HEK293 (cell line): ENCODE measurements at regions not wholly inside any gene's neighbourhood (a gene's known extent, or its start where the extent isn't known, plus 50 kb on each side); places are given as distances from the start of the nearest gene placed in this dataset.

Experiments used
- CTCF ChIA-PET: fragments of 350-600 bp; formaldehyde crosslinking; extraction: SDS; loops from one replicate; lab custom pipeline; 2021; ENCODE audit warnings: antibody characterized with exemption; lab: Yijun Ruan, JAX
- POLR2A ChIA-PET: fragments of 300-600 bp; formaldehyde crosslinking; extraction: SDS; loops from one replicate; lab custom pipeline; 2020; ENCODE audit warnings: antibody characterized with exemption, inconsistent platforms; lab: Yijun Ruan, JAX
- H3K27ac ChIP-seq: fragments of 200-500 bp; sonication (Bioruptor generic); 2 replicates; pipeline ENCODE4 v1.5.1; 2014; ENCODE audit warnings: low read depth, low read length, control low read depth, inconsistent platforms; ENCODE audit errors: extremely low read depth
- H3K36me3 ChIP-seq, 2 experiments: fragments of 200-500 bp in 1 of 2; sonication (Bioruptor generic) in 1 of 2; 1 replicate in 1 of 2; 2 replicates in 1 of 2; pipeline ENCODE4 v1.5.1; 2014 to 2017; ENCODE audit warnings: inconsistent platforms in 2 of 2, low read length in 2 of 2; ENCODE audit not compliant: control insufficient read depth in 2 of 2, insufficient read depth in 1 of 2
- H3K4me1 ChIP-seq: fragments of 200-500 bp; sonication (Bioruptor generic); 2 replicates; pipeline ENCODE4 v1.5.1; 2014; ENCODE audit warnings: mild to moderate bottlenecking, low read length, inconsistent platforms; ENCODE audit not compliant: control insufficient read depth, insufficient read depth
- H3K4me3 ChIP-seq: 2 replicates; pipeline ENCODE4 v1.5.1; 2011; ENCODE audit warnings: low read depth, mild to moderate bottlenecking, control low read depth, low read length, moderate library complexity
- H3K9me3 ChIP-seq: fragments of 200-500 bp; sonication (Bioruptor generic); 2 replicates; pipeline ENCODE4 v1.5.1; 2014; ENCODE audit warnings: low read depth, low read length, inconsistent platforms; ENCODE audit not compliant: control insufficient read depth, insufficient read depth
- GLI4 ChIP-seq: fragments of 450-650 bp; formaldehyde crosslinking; IDR thresholded peaks from 2 replicates; pipeline ENCODE4 v1.5.1; 2016; ENCODE audit warnings: missing biosample characterization, missing genetic modification characterization
- HIC1 ChIP-seq: fragments of 450-650 bp; formaldehyde crosslinking; IDR thresholded peaks from 2 replicates; pipeline ENCODE4 v1.5.1; 2016; ENCODE audit warnings: missing biosample characterization, missing genetic modification characterization
- HOXA7 ChIP-seq: sonication (generic); formaldehyde crosslinking; IDR thresholded peaks from 2 replicates; pipeline ENCODE4 v1.8.1; 2022; ENCODE audit warnings: missing genetic modification reagents, borderline replicate concordance
- HOXD13 ChIP-seq: sonication (generic); formaldehyde crosslinking; IDR thresholded peaks from 2 replicates; pipeline ENCODE4 v1.8.0; 2022; ENCODE audit warnings: missing genetic modification reagents, borderline replicate concordance
- KLF10 ChIP-seq: fragments of 450-650 bp; IDR thresholded peaks from 2 replicates; pipeline ENCODE4 v1.5.1; 2018; ENCODE audit warnings: missing biosample characterization, mild to moderate bottlenecking, missing genetic modification characterization
- KLF8 ChIP-seq: fragments of 450-650 bp; formaldehyde crosslinking; IDR thresholded peaks from 2 replicates; pipeline ENCODE4 v1.5.1; 2016; ENCODE audit warnings: missing biosample characterization, missing genetic modification characterization
- PRDM1 ChIP-seq: fragments of 450-650 bp; formaldehyde crosslinking; IDR thresholded peaks from 2 replicates; pipeline ENCODE4; 2016; ENCODE audit warnings: missing biosample characterization, missing genetic modification characterization
- TSHZ1 ChIP-seq: fragments of 450-650 bp; formaldehyde crosslinking; IDR thresholded peaks from 2 replicates; pipeline ENCODE4 v1.5.1; 2016; ENCODE audit warnings: missing biosample characterization, missing genetic modification characterization, borderline replicate concordance
- ZFP69B ChIP-seq: fragments of 450-650 bp; formaldehyde crosslinking; IDR thresholded peaks from 2 replicates; pipeline ENCODE4 v1.5.1; 2016; ENCODE audit warnings: missing biosample characterization, missing genetic modification characterization
- ZIC2 ChIP-seq: fragments of 450-650 bp; formaldehyde crosslinking; IDR thresholded peaks from 2 replicates; pipeline ENCODE4 v1.5.1; 2016; ENCODE audit warnings: missing biosample characterization, missing genetic modification characterization
- ZNF341 ChIP-seq: fragments of 450-650 bp; formaldehyde crosslinking; IDR thresholded peaks from 2 replicates; pipeline ENCODE4; 2016; ENCODE audit warnings: low read depth, missing biosample characterization, missing genetic modification characterization
- ZNF473 ChIP-seq: fragments of 450-650 bp; formaldehyde crosslinking; IDR thresholded peaks from 2 replicates; pipeline ENCODE4 v1.5.1; 2017; ENCODE audit warnings: missing biosample characterization, missing genetic modification characterization
- ZNF610 ChIP-seq: fragments of 450-650 bp; formaldehyde crosslinking; IDR thresholded peaks from 2 replicates; pipeline ENCODE4 v1.5.1; 2016; ENCODE audit warnings: missing biosample characterization, missing genetic modification characterization, borderline replicate concordance
- ZNF624 ChIP-seq: fragments of 450-650 bp; formaldehyde crosslinking; IDR thresholded peaks from 2 replicates; pipeline ENCODE4 v1.5.1; 2017; ENCODE audit warnings: missing biosample characterization, missing genetic modification characterization
- TF ChIP-seq, protein P1 (sequence below): fragments of 450-650 bp; formaldehyde crosslinking; IDR thresholded peaks from 2 replicates; pipeline ENCODE4 v1.5.1; 2016; ENCODE audit warnings: missing biosample characterization, missing genetic modification characterization
- TF ChIP-seq, protein P2 (sequence below): fragments of 450-650 bp; formaldehyde crosslinking; IDR thresholded peaks from 2 replicates; pipeline ENCODE4 v1.5.1; 2016; ENCODE audit warnings: missing biosample characterization, missing genetic modification characterization
- TF ChIP-seq, protein P3 (sequence below): sonication (generic); formaldehyde crosslinking; IDR thresholded peaks from 2 replicates; pipeline ENCODE4 v1.8.1; 2022; ENCODE audit warnings: mild to moderate bottlenecking, moderate library complexity, missing genetic modification reagents
- TF ChIP-seq, protein P4 (sequence below): fragments of 450-650 bp; formaldehyde crosslinking; conservative IDR thresholded peaks from 2 replicates; pipeline ENCODE4 v1.5.1; 2016; ENCODE audit warnings: low read depth, missing biosample characterization, missing genetic modification characterization

DNA sequence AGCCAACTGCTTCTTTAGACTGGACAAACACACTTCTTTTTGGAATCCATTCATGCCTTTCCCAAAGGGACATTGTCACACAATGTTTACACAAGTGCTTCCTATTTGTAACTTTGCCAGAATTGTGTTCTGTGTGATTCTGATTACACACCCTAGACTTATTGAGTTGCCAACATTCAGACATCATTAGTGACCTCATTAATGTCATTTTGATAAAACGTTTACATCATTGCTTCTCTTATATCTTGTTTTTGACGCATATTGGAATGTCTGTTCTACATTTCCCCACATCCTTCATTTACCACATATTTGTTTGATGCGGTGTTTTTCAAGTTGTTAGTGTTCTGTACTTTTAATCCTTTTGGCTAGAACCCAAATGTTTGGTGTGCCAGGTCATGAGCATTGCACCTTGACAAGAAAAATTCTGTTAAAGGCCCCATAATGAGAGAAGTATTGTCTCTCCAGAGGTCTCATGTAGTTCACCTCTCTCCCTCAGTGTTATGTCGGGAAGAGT, 305.5 kb downstream of the AEBP2 start:
- CTCF ChIA-PET = interaction anchor here (0.6 kb wide), 1 partner anchor 328 kb away, joined by 3 read pairs; no protein-coding TSS in a partner anchor
- POLR2A ChIA-PET = no interaction called here
- Histone ChIP-seq H3K27ac (no peak overlapping the region), H3K9me3 (no peaks in the 10 kb centered on the region), H3K4me3 (no peak overlapping the region), H3K36me3 (no peaks in the 10 kb centered on the region), H3K4me1 (no peaks in the 10 kb centered on the region)
- TF ChIP-seq, protein P1, sequence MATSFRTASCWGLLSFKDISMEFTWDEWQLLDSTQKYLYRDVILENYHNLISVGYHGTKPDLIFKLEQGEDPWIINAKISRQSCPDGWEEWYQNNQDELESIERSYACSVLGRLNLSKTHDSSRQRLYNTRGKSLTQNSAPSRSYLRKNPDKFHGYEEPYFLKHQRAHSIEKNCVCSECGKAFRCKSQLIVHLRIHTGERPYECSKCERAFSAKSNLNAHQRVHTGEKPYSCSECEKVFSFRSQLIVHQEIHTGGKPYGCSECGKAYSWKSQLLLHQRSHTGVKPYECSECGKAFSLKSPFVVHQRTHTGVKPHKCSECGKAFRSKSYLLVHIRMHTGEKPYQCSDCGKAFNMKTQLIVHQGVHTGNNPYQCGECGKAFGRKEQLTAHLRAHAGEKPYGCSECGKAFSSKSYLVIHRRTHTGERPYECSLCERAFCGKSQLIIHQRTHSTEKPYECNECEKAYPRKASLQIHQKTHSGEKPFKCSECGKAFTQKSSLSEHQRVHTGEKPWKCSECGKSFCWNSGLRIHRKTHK (tag by site-specific recombination) = no peak
- TF ChIP-seq ZNF610 (tag by site-specific recombination) = no peak
- TF ChIP-seq, protein P2, sequence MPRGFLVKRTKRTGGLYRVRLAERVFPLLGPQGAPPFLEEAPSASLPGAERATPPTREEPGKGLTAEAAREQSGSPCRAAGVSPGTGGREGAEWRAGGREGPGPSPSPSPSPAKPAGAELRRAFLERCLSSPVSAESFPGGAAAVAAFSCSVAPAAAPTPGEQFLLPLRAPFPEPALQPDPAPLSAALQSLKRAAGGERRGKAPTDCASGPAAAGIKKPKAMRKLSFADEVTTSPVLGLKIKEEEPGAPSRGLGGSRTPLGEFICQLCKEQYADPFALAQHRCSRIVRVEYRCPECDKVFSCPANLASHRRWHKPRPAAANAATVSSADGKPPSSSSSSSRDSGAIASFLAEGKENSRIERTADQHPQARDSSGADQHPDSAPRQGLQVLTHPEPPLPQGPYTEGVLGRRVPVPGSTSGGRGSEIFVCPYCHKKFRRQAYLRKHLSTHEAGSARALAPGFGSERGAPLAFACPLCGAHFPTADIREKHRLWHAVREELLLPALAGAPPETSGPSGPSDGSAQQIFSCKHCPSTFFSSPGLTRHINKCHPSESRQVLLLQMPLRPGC (tag by site-specific recombination) = no peak
- no peak for TF ChIP-seq PRDM1 (tag by site-specific recombination)
- TF ChIP-seq ZNF624 (tag by site-specific recombination) = no peak
- no peak for TF ChIP-seq ZFP69B (tag by site-specific recombination)
- no peak for TF ChIP-seq TSHZ1
- no peak for TF ChIP-seq HIC1
- TF ChIP-seq GLI4 (tag by site-specific recombination) = no peak
- no peak for TF ChIP-seq ZNF341 (tag by site-specific recombination)
- no peak for TF ChIP-seq ZIC2 (tag by site-specific recombination)
- TF ChIP-seq HOXA7 (CRISPR knock-in tag) = no peak
- TF ChIP-seq, all 188 proteins: peak for 0

- CTCF ChIA-PET = no interaction called here
- no peak overlapping the region for H3K4me3 ChIP-seq
- H3K4me1 ChIP-seq = no peaks in the 10 kb centered on the region
- no peak overlapping the region for H3K27ac ChIP-seq
- no peaks in the 10 kb centered on the region for H3K9me3 ChIP-seq
- POLR2A ChIA-PET = no interaction called here
- no peaks in the 10 kb centered on the region for H3K36me3 ChIP-seq
- TF ChIP-seq HOXD13 (no peak), KLF10 (tag by site-specific recombination) (no peak), ZNF473 (tag by site-specific recombination) (no peak), KLF8 (tag by site-specific recombination) (no peak)
- TF ChIP-seq, protein P3, sequence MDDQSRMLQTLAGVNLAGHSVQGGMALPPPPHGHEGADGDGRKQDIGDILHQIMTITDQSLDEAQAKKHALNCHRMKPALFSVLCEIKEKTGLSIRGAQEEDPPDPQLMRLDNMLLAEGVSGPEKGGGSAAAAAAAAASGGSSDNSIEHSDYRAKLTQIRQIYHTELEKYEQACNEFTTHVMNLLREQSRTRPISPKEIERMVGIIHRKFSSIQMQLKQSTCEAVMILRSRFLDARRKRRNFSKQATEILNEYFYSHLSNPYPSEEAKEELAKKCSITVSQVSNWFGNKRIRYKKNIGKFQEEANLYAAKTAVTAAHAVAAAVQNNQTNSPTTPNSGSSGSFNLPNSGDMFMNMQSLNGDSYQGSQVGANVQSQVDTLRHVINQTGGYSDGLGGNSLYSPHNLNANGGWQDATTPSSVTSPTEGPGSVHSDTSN (CRISPR knock-in tag) = no peak
- TF ChIP-seq, protein P4, sequence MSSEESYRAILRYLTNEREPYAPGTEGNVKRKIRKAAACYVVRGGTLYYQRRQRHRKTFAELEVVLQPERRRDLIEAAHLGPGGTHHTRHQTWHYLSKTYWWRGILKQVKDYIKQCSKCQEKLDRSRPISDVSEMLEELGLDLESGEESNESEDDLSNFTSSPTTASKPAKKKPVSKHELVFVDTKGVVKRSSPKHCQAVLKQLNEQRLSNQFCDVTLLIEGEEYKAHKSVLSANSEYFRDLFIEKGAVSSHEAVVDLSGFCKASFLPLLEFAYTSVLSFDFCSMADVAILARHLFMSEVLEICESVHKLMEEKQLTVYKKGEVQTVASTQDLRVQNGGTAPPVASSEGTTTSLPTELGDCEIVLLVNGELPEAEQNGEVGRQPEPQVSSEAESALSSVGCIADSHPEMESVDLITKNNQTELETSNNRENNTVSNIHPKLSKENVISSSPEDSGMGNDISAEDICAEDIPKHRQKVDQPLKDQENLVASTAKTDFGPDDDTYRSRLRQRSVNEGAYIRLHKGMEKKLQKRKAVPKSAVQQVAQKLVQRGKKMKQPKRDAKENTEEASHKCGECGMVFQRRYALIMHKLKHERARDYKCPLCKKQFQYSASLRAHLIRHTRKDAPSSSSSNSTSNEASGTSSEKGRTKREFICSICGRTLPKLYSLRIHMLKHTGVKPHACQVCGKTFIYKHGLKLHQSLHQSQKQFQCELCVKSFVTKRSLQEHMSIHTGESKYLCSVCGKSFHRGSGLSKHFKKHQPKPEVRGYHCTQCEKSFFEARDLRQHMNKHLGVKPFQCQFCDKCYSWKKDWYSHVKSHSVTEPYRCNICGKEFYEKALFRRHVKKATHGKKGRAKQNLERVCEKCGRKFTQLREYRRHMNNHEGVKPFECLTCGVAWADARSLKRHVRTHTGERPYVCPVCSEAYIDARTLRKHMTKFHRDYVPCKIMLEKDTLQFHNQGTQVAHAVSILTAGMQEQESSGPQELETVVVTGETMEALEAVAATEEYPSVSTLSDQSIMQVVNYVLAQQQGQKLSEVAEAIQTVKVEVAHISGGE (tag by site-specific recombination) = no peak
Observed at GRCh38 chr12:19746471-19746870, 307.2 kb downstream of the AEBP2 start.
